Uterus (tissue), 3 donors: ENCODE measurements at regions not wholly inside any gene's neighbourhood (a gene's known extent, or its start where the extent isn't known, plus 50 kb on each side); places are given as distances from the start of the nearest gene placed in this dataset.

ENCODE experiments used
- DNase-seq, 2 donors: peaks; one replicate each; pipeline ENCODE4 v3.0.0-alpha.2; 2019 to 2020
- H3K27ac ChIP-seq, 2 donors: fragments of 200-600 bp; sonication (generic); 1 replicate in 1 of 2; 2 replicates in 1 of 2; pipeline ENCODE4 v1.5.1; 2016 to 2018
- H3K27me3 ChIP-seq, 2 donors: fragments of 200-600 bp; sonication (generic); one replicate each; pipeline ENCODE4 v1.5.1; 2018 to 2019; ENCODE audit warnings: control low read depth in 1 of 2
- H3K36me3 ChIP-seq, 2 donors: fragments of 200-600 bp; sonication (generic); one replicate each; pipeline ENCODE4 v1.5.1; 2019; ENCODE audit warnings: control low read depth in 1 of 2
- H3K4me1 ChIP-seq, 2 donors: fragments of 200-600 bp; sonication (generic); one replicate each; pipeline ENCODE4 v1.5.1; 2018 to 2019; ENCODE audit warnings: control low read depth in 1 of 2
- H3K4me3 ChIP-seq, 2 donors: fragments of 200-600 bp; sonication (generic); 1 replicate in 1 of 2; 2 replicates in 1 of 2; pipeline ENCODE4 v1.5.1; 2018 to 2019; ENCODE audit warnings: mild to moderate bottlenecking in 1 of 2
- H3K9me3 ChIP-seq, 2 donors: fragments of 200-600 bp; sonication (generic); one replicate each; pipeline ENCODE4 v1.5.1; 2019; ENCODE audit warnings: control low read depth in 1 of 2
- CTCF ChIP-seq, 4 experiments: fragments of 200-600 bp in 2 of 4; fragments of 450-650 bp in 2 of 4; sonication (generic) in 2 of 4; IDR thresholded peaks; one replicate each; pipeline ENCODE4 v1.5.1; 2016 to 2019; ENCODE audit warnings: antibody characterized with exemption in 4 of 4, mild to moderate bottlenecking in 2 of 4, moderate library complexity in 1 of 4
- POLR2A ChIP-seq, 2 donors: fragments of 450-650 bp; IDR thresholded peaks; one replicate each; pipeline ENCODE4 v1.6.1; 2016; ENCODE audit warnings: antibody characterized with exemption in 2 of 2, mild to moderate bottlenecking in 1 of 2, moderate library complexity in 1 of 2
- intact Hi-C: fragments of 100-400 bp; cut with DNase I; formaldehyde crosslinking; loops from one replicate; pipeline ENCODE4 v1.15.1; 2023; ENCODE audit warnings: low total_unique reads
- donor health status: DM: yes; HTN: yes; CAD: no.

- H3K9me3 ChIP-seq, result no peaks in the 10 kb centered on the region
- TF ChIP-seq CTCF (IDR thresholded peaks at IDR 0.05) (no peak), POLR2A (IDR thresholded peaks at IDR 0.05) (no peak)
- intact Hi-C loops, result no loop called here
- no peak for DNase-seq
- no peak overlapping the region for H3K27ac ChIP-seq
- H3K4me3 ChIP-seq, result no peak overlapping the region
- H3K27me3 ChIP-seq, result no peaks in the 10 kb centered on the region
- H3K36me3 ChIP-seq, result no peaks in the 10 kb centered on the region
- H3K4me1 ChIP-seq, result no peaks in the 10 kb centered on the region
These were observed 520.4 kb upstream of the CELF2 start for GRCh38 chr10:10497245-10497644.

GRCh38 chr10:10498781-10499180, 518.9 kb upstream of the CELF2 start:
- Histone ChIP-seq H3K27me3 (no peaks in the 10 kb centered on the region), H3K9me3 (no peaks in the 10 kb centered on the region), H3K4me1 (no peaks in the 10 kb centered on the region), H3K36me3 (no peaks in the 10 kb centered on the region), H3K4me3 (no peak overlapping the region), H3K27ac (no peak overlapping the region)
- intact Hi-C loops, result no loop called here
- DNase-seq, result no peak
- TF ChIP-seq CTCF (IDR thresholded peaks at IDR 0.05) (no peak), POLR2A (IDR thresholded peaks at IDR 0.05) (no peak)

GRCh38 chr10:10499839-10500238, 517.8 kb upstream of the CELF2 start:
- TF ChIP-seq POLR2A (IDR thresholded peaks at IDR 0.05) (no peak), CTCF (IDR thresholded peaks at IDR 0.05) (no peak)
- DNase-seq, result no peak
- H3K4me3 ChIP-seq, result no peak overlapping the region
- H3K27ac ChIP-seq, result no peak overlapping the region
- no peaks in the 10 kb centered on the region for H3K36me3 ChIP-seq
- no peaks in the 10 kb centered on the region for H3K4me1 ChIP-seq
- H3K9me3 ChIP-seq, result no peaks in the 10 kb centered on the region
- H3K27me3 ChIP-seq, result no peaks in the 10 kb centered on the region
- intact Hi-C loops, result no loop called here

- TF ChIP-seq POLR2A (IDR thresholded peaks at IDR 0.05) (no peak), CTCF (IDR thresholded peaks at IDR 0.05) (no peak)
- Histone ChIP-seq H3K4me3 (no peak overlapping the region), H3K27ac (no peak overlapping the region), H3K36me3 (no peaks in the 10 kb centered on the region), H3K27me3 (no peaks in the 10 kb centered on the region), H3K4me1 (no peaks in the 10 kb centered on the region), H3K9me3 (no peaks in the 10 kb centered on the region)
- intact Hi-C loops, result no loop called here
- no peak for DNase-seq
These were observed 516.7 kb upstream of the CELF2 start for GRCh38 chr10:10500937-10501336.

- TF ChIP-seq POLR2A (IDR thresholded peaks at IDR 0.05) (no peak), CTCF (IDR thresholded peaks at IDR 0.05) (no peak)
- Histone ChIP-seq H3K4me3 (no peak overlapping the region), H3K36me3 (no peaks in the 10 kb centered on the region), H3K9me3 (no peaks in the 10 kb centered on the region), H3K4me1 (no peaks in the 10 kb centered on the region), H3K27ac (no peak overlapping the region), H3K27me3 (no peaks in the 10 kb centered on the region)
- intact Hi-C loops, result no loop called here
- DNase-seq, result no peak
These were observed 513.9 kb upstream of the CELF2 start for GRCh38 chr10:10503772-10504171.
